ENCODE measurements at regions not wholly inside any gene's neighbourhood (a gene's known extent, or its start where the extent isn't known, plus 50 kb on each side); places are given as distances from the start of the nearest gene placed in this dataset.

GRCh38 chr11:24373516-24373915 is 123.3 kb upstream of the LUZP2 start:
- H3K27ac ChIP-seq: no peak overlapping the region

GRCh38 chr11:24375351-24375750 is 121.5 kb upstream of the LUZP2 start:
- intact Hi-C loops (cut with DNase I; ENCODE audit: low total_unique reads): no loop called here
- Histone ChIP-seq H3K27me3 (no peaks in the 10 kb centered on the region), H3K4me1 (no peaks in the 10 kb centered on the region), H3K36me3 (no peaks in the 10 kb centered on the region), H3K9me3 (no peaks in the 10 kb centered on the region), H3K4me3 (no peak overlapping the region), H3K27ac (no peak overlapping the region)
- no peak for DNase-seq
- no peak for TF ChIP-seq CTCF (IDR thresholded peaks at IDR 0.05)

More at GRCh38 chr11:24373516-24373915, 123.3 kb upstream of the LUZP2 start:
- Histone ChIP-seq H3K36me3 (no peaks in the 10 kb centered on the region), H3K9me3 (no peaks in the 10 kb centered on the region), H3K4me1 (no peaks in the 10 kb centered on the region), H3K27me3 (no peaks in the 10 kb centered on the region), H3K4me3 (no peak overlapping the region)
- TF ChIP-seq CTCF (IDR thresholded peaks at IDR 0.05): no peak
- DNase-seq: no peak
- intact Hi-C loops (cut with DNase I; ENCODE audit: low total_unique reads): no loop called here

GRCh38 chr11:24375931-24376330 is 120.9 kb upstream of the LUZP2 start:
- H3K27ac ChIP-seq: no peak overlapping the region
- H3K36me3 ChIP-seq: no peaks in the 10 kb centered on the region
- no peak overlapping the region for H3K4me3 ChIP-seq
- TF ChIP-seq CTCF (IDR thresholded peaks at IDR 0.05): no peak
- H3K27me3 ChIP-seq: no peaks in the 10 kb centered on the region
- no peak for DNase-seq
- H3K9me3 ChIP-seq: no peaks in the 10 kb centered on the region
- H3K4me1 ChIP-seq: no peaks in the 10 kb centered on the region
- intact Hi-C loops (cut with DNase I; ENCODE audit: low total_unique reads): no loop called here

- H3K27ac ChIP-seq: no peak overlapping the region
- H3K36me3 ChIP-seq: no peaks in the 10 kb centered on the region
- intact Hi-C loops (cut with DNase I; ENCODE audit: low total_unique reads): no loop called here
- DNase-seq: no peak
- no peaks in the 10 kb centered on the region for H3K27me3 ChIP-seq
- TF ChIP-seq CTCF (IDR thresholded peaks at IDR 0.05): no peak
- H3K4me1 ChIP-seq: no peaks in the 10 kb centered on the region
- no peaks in the 10 kb centered on the region for H3K9me3 ChIP-seq
- no peak overlapping the region for H3K4me3 ChIP-seq
Observed at GRCh38 chr11:24383137-24383536, 113.7 kb upstream of the LUZP2 start.

DNA sequence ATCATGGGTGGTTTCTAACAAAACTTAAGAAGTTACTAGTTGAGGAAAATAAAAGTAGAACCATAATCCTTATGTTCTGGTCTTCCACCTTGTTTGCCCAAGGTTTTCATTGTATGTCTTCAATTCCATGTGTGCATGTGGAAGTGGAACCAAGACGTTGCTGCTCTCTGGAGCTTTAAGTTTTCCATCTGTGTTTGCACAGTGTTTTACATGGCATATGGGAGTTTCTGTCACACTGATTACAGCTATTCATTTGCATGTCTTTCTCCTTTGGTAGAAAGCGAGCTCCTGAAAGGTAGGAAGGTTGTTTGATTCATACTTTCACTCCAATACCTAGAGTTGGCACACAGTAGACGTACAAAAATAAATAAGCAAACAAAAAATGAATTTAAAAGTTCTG is 112.6 kb upstream of the LUZP2 start:
- Histone ChIP-seq H3K4me1 (no peaks in the 10 kb centered on the region), H3K27ac (no peak overlapping the region), H3K36me3 (no peaks in the 10 kb centered on the region), H3K27me3 (no peaks in the 10 kb centered on the region), H3K4me3 (no peak overlapping the region), H3K9me3 (no peaks in the 10 kb centered on the region)
- intact Hi-C loops (cut with DNase I; ENCODE audit: low total_unique reads): no loop called here
- no peak for TF ChIP-seq CTCF (IDR thresholded peaks at IDR 0.05)
- no peak for DNase-seq

Data from tibial artery (tissue), 4 donors.